ENCODE measurements at regions not wholly inside any gene's neighbourhood (a gene's known extent, or its start where the extent isn't known, plus 50 kb on each side); places are given as distances from the start of the nearest gene placed in this dataset.

DNA sequence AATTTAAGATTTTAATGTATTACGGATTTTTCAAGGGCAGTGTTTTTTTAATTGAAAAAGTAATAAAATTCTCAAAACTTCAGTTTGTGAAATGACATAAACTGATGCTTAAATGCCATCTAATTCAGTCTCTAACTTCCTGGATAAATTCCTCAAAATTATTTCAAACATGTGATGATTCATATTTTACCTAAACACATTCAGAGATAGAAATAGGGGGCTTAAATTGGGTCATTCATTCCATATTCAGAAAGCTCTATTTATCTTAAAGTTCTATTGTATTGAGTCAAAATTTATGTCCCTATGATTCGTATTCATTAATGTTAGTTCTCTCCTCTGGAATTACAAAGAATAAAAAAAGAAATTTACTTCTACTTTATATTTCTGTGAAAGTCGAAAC lies 713.6 kb upstream of the CHRM3 start:
- Histone ChIP-seq H3K9me2 (ENCODE audit: insufficient read depth, low read length) (no peaks in the 10 kb centered on the region), H3K79me2 (replicated peaks; ENCODE audit: insufficient read depth, low read length) (no peaks in the 10 kb centered on the region), H3K4me2 (ENCODE audit: low read length) (no peak overlapping the region), H3K4me3 (ENCODE audit: low read length) (no peak overlapping the region), H3K27me3 (ENCODE audit: insufficient read depth, low read depth, low read length) (no peaks in the 10 kb centered on the region), H2AFZ (ENCODE audit: low read depth, low read length) (no peak overlapping the region), H3K9me3 (ENCODE audit: low read length) (no peaks in the 10 kb centered on the region), H3K9ac (ENCODE audit: low read length) (no peak overlapping the region), H3K27ac (ENCODE audit: low read length) (no peak overlapping the region), H4K20me1 (ENCODE audit: insufficient read depth) (no peaks in the 10 kb centered on the region), H3F3A (ENCODE audit: insufficient read depth, low read length, poor library complexity, severe bottlenecking) (no peaks in the 10 kb centered on the region), H3K36me3 (ENCODE audit: insufficient read depth, low read length) (no peaks in the 10 kb centered on the region)
- TF ChIP-seq EP300 (conservative IDR thresholded peaks at IDR 0.05; ENCODE audit: poor library complexity, severe bottlenecking) (no peak), SMC3 (conservative IDR thresholded peaks at IDR 0.05; ENCODE audit: poor library complexity) (no peak), TAF1 (IDR thresholded peaks at IDR 0.05; ENCODE audit: low read depth) (no peak), POLR2AphosphoS5 (IDR thresholded peaks at IDR 0.05) (no peak), EZH2 (IDR thresholded peaks at IDR 0.05; ENCODE audit: borderline replicate concordance, insufficient read depth, low read length, poor library complexity, severe bottlenecking) (no peak), RAD21 (conservative IDR thresholded peaks at IDR 0.05) (no peak), MXI1 (conservative IDR thresholded peaks at IDR 0.05; ENCODE audit: poor library complexity, severe bottlenecking) (no peak)
- TF ChIP-seq, protein P1, sequence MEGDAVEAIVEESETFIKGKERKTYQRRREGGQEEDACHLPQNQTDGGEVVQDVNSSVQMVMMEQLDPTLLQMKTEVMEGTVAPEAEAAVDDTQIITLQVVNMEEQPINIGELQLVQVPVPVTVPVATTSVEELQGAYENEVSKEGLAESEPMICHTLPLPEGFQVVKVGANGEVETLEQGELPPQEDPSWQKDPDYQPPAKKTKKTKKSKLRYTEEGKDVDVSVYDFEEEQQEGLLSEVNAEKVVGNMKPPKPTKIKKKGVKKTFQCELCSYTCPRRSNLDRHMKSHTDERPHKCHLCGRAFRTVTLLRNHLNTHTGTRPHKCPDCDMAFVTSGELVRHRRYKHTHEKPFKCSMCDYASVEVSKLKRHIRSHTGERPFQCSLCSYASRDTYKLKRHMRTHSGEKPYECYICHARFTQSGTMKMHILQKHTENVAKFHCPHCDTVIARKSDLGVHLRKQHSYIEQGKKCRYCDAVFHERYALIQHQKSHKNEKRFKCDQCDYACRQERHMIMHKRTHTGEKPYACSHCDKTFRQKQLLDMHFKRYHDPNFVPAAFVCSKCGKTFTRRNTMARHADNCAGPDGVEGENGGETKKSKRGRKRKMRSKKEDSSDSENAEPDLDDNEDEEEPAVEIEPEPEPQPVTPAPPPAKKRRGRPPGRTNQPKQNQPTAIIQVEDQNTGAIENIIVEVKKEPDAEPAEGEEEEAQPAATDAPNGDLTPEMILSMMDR (IDR thresholded peaks at IDR 0.05; ENCODE audit: poor library complexity, severe bottlenecking): no peak
- TF ChIP-seq, protein P2, sequence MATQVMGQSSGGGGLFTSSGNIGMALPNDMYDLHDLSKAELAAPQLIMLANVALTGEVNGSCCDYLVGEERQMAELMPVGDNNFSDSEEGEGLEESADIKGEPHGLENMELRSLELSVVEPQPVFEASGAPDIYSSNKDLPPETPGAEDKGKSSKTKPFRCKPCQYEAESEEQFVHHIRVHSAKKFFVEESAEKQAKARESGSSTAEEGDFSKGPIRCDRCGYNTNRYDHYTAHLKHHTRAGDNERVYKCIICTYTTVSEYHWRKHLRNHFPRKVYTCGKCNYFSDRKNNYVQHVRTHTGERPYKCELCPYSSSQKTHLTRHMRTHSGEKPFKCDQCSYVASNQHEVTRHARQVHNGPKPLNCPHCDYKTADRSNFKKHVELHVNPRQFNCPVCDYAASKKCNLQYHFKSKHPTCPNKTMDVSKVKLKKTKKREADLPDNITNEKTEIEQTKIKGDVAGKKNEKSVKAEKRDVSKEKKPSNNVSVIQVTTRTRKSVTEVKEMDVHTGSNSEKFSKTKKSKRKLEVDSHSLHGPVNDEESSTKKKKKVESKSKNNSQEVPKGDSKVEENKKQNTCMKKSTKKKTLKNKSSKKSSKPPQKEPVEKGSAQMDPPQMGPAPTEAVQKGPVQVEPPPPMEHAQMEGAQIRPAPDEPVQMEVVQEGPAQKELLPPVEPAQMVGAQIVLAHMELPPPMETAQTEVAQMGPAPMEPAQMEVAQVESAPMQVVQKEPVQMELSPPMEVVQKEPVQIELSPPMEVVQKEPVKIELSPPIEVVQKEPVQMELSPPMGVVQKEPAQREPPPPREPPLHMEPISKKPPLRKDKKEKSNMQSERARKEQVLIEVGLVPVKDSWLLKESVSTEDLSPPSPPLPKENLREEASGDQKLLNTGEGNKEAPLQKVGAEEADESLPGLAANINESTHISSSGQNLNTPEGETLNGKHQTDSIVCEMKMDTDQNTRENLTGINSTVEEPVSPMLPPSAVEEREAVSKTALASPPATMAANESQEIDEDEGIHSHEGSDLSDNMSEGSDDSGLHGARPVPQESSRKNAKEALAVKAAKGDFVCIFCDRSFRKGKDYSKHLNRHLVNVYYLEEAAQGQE (IDR thresholded peaks at IDR 0.05; ENCODE audit: borderline replicate concordance): no peak

DNA sequence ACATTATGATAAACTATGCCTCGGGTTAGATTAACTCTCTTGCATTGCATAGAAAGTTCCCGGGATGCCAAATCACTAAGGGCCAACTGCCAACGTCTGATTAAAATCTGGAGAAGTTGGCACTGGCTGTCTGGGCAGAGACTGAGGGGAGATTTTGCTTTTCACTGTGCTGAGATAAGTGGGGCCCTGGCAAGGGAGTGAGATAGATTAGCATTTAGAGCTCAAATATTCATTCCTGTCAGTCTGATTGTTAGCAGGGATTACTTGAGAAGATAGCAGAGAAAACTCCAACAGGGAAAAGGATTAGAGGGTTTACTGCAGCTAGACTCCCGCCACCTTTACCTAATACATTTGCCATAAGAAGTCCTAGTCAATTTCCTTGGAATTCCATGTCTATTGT lies 714.1 kb upstream of the CHRM3 start:
- no peaks in the 10 kb centered on the region for H4K20me1 ChIP-seq (ENCODE audit: insufficient read depth)
- no peaks in the 10 kb centered on the region for H3F3A ChIP-seq (ENCODE audit: insufficient read depth, low read length, poor library complexity, severe bottlenecking)
- no peak overlapping the region for H3K27ac ChIP-seq (ENCODE audit: low read length)
- no peaks in the 10 kb centered on the region for H3K36me3 ChIP-seq (ENCODE audit: insufficient read depth, low read length)
- no peaks in the 10 kb centered on the region for H3K79me2 ChIP-seq (replicated peaks; ENCODE audit: insufficient read depth, low read length)
- no peak overlapping the region for H2AFZ ChIP-seq (ENCODE audit: low read depth, low read length)
- no peaks in the 10 kb centered on the region for H3K9me3 ChIP-seq (ENCODE audit: low read length)
- no peaks in the 10 kb centered on the region for H3K27me3 ChIP-seq (ENCODE audit: insufficient read depth, low read depth, low read length)
- H3K9me2 ChIP-seq (ENCODE audit: insufficient read depth, low read length): no peaks in the 10 kb centered on the region
- TF ChIP-seq MXI1 (conservative IDR thresholded peaks at IDR 0.05; ENCODE audit: poor library complexity, severe bottlenecking): no peak
- no peak for TF ChIP-seq SMC3 (conservative IDR thresholded peaks at IDR 0.05; ENCODE audit: poor library complexity)
- TF ChIP-seq, protein P2 (IDR thresholded peaks at IDR 0.05; ENCODE audit: borderline replicate concordance): no peak
- TF ChIP-seq TAF1 (IDR thresholded peaks at IDR 0.05; ENCODE audit: low read depth): no peak
- TF ChIP-seq EP300 (conservative IDR thresholded peaks at IDR 0.05; ENCODE audit: poor library complexity, severe bottlenecking): no peak
- TF ChIP-seq EZH2 (IDR thresholded peaks at IDR 0.05; ENCODE audit: borderline replicate concordance, insufficient read depth, low read length, poor library complexity, severe bottlenecking): no peak
- no peak for TF ChIP-seq POLR2AphosphoS5 (IDR thresholded peaks at IDR 0.05)
- no peak for TF ChIP-seq RAD21 (conservative IDR thresholded peaks at IDR 0.05)
- TF ChIP-seq, protein P1 (IDR thresholded peaks at IDR 0.05; ENCODE audit: poor library complexity, severe bottlenecking): no peak
- H3K9ac ChIP-seq (ENCODE audit: low read length): no peak overlapping the region
- no peak overlapping the region for H3K4me3 ChIP-seq (ENCODE audit: low read length)
- no peak overlapping the region for H3K4me2 ChIP-seq (ENCODE audit: low read length)

All from neural cell (in vitro differentiated cells).